Inflammatory macrophage (primary cell): ENCODE measurements at regions not wholly inside any gene's neighbourhood (a gene's known extent, or its start where the extent isn't known, plus 50 kb on each side); places are given as distances from the start of the nearest gene placed in this dataset.

Source experiments
- DNase-seq, 2 donors: peaks; one replicate each; pipeline ENCODE4 v3.0.0-alpha.2; 2020 to 2022

GRCh38 chr15:31221936-31222515 is 104.6 kb upstream of the KLF13 start:
- DNase-seq = no peak

- DNase-seq = peak; percentile 16 to 26
Measured at GRCh38 chr15:31222773-31223341, 103.8 kb upstream of the KLF13 start.

GRCh38 chr15:31223478-31224350 is 102.9 kb upstream of the KLF13 start:
- DNase-seq = no peak

GRCh38 chr15:31224661-31225060 is 102.0 kb upstream of the KLF13 start:
- DNase-seq = peak in 1 of 2 donors; percentile 47

- no peak for DNase-seq
Measured at GRCh38 chr15:31225356-31225955, 101.2 kb upstream of the KLF13 start.

- DNase-seq = no peak
Measured at GRCh38 chr15:31226021-31226420, 100.6 kb upstream of the KLF13 start.

GRCh38 chr15:31227235-31227634 is 99.4 kb upstream of the KLF13 start:
- DNase-seq = no peak

GRCh38 chr15:31228011-31228484 is 98.6 kb upstream of the KLF13 start:
- peak in 1 of 2 donors; percentile 63 for DNase-seq

GRCh38 chr15:31228980-31229826 is 97.4 kb upstream of the KLF13 start:
- DNase-seq = no peak

- no peak for DNase-seq
Measured at GRCh38 chr15:31230630-31231485, 95.8 kb upstream of the KLF13 start.

GRCh38 chr15:31234815-31235214 is 91.8 kb upstream of the KLF13 start:
- peak in 1 of 2 donors; percentile 15 for DNase-seq

- no peak for DNase-seq
Measured at GRCh38 chr15:31235311-31236183, 91.1 kb upstream of the KLF13 start.

- DNase-seq = peak; percentile 84 to 89
Measured at GRCh38 chr15:31236184-31237042, 90.2 kb upstream of the KLF13 start.

- DNase-seq = no peak
Measured at GRCh38 chr15:31237043-31237324, 89.7 kb upstream of the KLF13 start.

GRCh38 chr15:31238906-31239305 is 87.7 kb upstream of the KLF13 start:
- DNase-seq = no peak

GRCh38 chr15:31239409-31239808 is 87.2 kb upstream of the KLF13 start:
- no peak for DNase-seq

GRCh38 chr15:31241888-31242522 is 84.6 kb upstream of the KLF13 start:
- DNase-seq = no peak

- no peak for DNase-seq
Measured at GRCh38 chr15:31243895-31244294, 82.7 kb upstream of the KLF13 start.

GRCh38 chr15:31245135-31245689 is 81.4 kb upstream of the KLF13 start:
- DNase-seq = no peak
